HPDE6-E6E7 (cell line): ENCODE measurements at regions not wholly inside any gene's neighbourhood (a gene's known extent, or its start where the extent isn't known, plus 50 kb on each side); places are given as distances from the start of the nearest gene placed in this dataset.

Experiments
- DNase-seq: peaks from one replicate; pipeline ENCODE4 v3.0.0; 2011; ENCODE audit warnings: missing footprints; ENCODE audit errors: extremely low spot score

DNA sequence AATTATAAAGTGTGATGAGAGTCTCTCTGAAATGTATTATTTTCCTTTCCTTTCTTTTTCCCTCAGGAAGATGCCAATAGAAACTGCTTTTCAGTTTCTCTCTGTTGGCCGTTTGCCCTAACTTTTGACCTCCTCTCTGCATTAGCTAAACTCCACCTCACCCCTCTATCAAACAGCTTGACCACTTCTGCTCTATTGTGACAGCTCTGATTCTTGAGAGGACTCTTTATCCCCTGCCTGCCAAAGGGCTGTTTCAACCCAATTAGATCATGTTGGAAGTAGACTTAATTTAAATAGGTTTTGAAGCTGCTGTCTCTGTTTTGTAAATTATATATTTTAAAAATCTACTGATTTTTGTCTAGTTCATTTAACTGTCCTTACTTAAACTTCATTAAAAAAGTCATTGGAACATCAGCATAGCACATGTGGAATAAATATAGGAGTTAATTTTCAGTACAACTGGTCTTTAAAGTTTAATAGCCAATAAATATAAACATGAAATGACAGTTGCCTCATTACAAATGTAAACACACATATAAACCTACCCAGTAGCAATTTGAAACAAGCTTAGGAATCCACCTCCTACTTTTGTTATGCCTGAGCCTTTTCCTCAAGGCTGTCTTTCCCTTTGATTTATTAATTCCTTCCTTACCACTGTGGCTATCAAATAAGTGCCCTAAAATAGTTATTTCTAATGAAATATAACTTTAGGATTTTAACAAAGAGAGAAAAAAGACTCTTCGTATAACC, 152.0 kb downstream of the CHRM3 start:
- DNase-seq, result no peak

DNA sequence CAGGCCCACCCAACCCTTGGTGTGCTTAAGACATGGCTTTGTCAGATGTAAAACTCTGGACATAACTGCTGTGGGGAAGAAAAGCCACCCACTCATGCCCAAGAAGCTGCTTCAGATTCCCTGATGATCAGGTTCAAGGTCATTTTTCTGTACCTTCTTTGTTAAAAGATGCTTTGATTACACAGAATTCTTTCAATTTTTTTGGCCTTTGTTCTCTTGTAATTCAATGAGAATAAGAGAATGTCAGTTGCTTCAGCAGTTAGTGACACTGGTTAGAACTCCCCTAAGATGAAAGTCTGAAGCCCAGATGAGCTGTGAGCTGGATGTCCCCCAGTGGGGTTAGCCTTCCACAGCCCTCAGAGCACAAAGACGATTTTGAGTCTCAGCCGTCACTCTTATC, 152.7 kb downstream of the CHRM3 start:
- no peak for DNase-seq

DNA sequence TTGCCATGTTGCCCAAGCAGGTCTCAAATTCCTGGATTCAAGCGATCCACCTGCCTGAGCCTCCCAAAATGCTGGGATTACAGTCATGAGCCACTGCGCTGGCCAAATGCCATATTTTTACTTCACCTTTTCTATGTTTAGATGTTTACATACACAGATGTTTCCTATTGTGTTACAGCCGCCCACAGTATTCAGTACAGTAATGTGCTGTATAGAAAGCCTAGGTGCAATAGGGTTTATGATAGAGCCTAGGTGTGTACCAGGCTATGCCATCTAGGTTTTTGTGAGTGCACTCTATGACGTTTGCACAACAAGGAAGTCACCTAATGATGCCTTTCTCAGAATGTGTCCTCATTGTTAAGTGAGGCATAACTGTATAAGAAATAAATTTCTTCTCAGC, 153.4 kb downstream of the CHRM3 start:
- no peak for DNase-seq

DNA sequence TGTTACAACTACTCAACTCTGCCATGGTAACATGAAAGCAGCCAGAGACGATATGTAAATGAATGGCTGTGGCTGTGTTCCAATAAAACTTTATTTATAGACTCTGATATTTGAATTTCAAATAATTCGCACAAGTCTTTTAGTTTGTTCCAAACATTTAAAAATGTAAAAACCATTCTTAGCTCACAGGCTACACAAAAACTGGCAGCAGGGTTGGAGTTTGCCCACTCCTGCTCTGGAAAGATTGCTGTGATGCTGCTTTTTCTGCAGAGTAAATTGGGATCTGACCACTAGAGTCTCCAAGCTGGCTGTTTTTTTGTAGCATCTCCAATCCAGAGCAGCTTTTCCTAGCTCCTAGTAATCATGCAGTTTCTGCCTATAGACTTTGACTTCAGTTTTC, 157.5 kb downstream of the CHRM3 start:
- no peak for DNase-seq

DNA sequence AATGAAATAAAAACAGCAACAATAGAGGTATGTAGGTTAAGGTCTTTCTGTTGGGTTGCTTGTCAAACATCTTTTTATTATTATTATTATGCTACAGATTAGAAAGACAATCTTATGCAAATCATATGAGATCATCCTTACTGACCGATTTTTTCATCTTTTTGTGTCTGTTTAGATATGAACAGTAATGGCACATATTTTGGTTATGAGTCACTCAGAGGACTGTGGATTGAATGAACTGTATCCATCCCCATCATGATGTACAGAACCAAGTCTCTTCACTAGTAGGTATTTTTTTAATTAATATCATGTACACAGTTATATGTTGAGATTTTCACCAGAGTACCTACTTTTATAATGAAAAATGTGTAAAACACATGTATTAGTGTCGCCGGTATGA, 159.1 kb downstream of the CHRM3 start:
- DNase-seq, result no peak

DNA sequence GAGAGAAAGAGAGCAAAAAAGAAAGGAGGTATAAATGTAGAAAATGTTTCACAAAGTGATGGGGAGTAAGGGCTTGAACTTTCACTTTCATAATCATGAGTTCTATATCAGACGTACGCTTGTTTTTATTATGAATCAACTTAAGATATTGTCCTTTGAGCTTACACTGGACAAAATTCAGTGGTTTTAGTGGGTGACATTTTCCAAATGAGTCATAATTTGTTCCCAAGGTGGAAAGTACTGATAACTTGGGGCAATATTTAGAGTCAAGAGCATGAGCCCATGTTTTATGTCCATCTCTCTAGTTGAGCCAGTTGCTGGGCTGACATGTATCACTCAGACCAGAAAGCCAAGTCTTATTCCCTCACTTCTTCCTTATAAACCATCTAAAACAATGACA, 161.6 kb downstream of the CHRM3 start:
- no peak for DNase-seq

DNA sequence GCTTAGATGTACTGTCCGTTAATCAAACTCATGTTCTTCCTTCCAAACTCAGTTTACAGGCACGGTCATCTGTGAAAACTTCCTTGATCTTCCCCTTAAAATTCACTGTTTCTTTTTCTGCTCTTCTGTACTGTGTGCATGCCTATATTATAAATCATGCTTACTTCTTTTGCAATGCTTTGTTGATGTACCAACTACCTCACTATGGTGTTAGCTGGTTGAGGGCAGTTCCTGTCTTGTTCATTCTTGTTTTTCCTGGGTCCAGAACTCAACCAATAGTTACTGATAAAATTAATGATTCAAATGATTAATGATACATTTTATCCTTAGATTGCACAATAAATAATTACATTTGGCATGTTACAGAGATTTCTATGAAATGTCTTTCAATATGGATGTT, 163.8 kb downstream of the CHRM3 start:
- DNase-seq, result peak; percentile 33

DNA sequence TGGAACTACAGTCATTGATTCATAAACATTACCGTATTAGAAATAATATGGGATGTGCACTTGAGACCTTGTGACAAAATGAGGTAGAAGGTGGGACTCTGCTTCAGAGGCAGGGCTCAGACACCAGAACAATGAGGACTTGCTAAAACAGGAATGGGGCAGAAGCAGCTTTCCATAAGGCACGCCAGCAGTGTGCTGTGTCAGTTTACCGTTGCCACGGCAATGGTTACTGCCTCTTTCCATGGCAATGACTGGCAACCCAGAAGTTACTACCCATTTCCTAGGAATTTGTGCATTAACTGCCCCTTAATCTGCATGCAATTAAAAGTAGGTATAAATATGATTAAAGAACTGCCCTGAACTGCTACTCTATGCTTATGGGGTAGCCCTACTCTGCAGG, 169.0 kb downstream of the CHRM3 start:
- DNase-seq, result no peak

DNA sequence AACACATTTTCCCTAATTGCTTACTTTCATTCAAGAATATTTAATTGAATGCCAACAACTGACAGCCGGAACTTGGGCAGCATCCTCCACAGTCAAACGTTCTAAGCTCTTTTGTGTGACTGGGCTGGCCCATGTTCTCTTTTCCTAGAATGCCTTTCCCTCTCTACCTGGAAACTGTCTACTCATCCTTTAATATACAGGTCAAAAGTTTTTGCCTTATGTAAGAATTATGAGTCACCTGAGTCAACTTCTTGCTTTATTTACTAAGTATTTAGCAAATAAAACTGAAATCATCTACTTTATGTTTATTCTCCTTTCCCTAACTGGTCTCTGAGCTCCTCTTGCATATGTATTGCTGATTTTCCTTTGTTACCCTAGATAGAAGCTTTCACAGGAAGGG, 172.2 kb downstream of the CHRM3 start:
- no peak for DNase-seq

DNA sequence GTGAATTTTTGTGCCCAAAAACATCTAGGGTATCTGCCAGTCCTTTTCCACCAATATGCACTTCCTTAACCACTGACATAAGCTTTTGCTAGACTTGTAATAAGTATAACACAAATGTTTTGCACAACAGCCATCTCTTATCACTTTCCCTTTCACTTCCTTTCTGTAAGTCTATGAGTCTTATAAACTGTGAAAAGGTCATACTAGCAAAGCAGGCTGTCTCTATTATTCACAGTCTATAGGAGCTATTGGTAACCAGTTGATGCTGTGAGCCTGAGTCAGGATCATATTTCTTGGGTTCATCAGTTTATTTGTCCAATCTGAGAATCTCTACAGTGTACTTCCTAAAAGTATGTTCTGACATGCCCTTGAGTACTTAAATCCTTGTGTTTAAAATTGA, 172.6 kb downstream of the CHRM3 start:
- DNase-seq, result no peak

DNA sequence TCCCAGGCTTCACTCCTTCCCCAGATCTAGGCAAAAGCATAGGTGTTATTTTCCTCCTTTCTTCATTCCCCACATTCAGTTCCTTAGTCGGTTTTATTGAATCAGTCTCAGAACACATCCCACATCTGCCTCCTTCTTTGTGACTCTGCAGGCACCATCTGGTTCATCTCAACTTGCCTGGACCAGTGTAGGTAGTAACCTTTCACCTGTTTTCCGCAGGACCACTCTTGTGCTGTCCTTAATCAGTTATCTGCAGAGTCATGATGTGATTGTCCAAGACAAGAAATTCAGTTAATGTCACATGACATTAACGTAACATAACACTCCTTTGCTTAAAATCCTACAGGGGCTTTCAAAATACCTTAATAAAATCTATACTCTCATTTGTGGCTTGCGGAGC, 174.6 kb downstream of the CHRM3 start:
- DNase-seq, result no peak

DNA sequence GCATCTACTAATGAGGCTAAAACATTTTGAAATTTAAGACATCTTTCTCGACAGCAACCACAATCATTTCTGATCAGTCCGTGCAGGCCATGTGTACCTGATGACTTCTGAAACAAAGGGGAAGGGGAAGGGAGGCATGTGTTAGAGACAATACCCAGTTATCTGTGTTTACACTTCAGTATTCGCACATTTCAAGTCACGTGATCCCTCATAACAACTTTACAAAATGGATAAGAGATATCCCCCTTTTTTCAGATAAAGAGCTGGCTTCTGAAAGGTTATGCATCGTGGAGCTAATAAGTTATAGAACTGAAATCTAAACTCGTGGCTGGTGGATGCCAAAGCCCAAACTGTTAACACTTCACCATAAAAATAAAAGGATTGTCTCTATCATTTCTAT, 175.7 kb downstream of the CHRM3 start:
- no peak for DNase-seq

DNA sequence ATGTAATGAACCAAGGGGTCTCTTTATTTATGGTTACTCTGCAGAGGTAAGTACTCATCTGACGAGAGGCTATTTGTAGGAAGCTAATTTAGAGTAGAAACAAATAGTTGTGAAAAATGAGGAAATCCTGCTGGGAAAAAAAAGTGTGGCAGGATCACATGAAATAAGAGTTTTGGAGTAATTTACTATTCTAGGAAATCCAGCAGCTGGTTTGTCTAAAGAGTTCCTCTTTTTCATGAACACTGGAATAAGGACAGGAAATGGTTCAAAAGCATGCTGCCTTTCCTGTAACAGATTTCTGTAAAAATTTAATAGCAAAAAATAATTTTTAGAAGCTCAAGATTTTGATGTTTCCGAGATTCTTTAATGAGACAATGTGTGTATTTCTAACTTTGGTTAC, 177.3 kb downstream of the CHRM3 start:
- no peak for DNase-seq

DNA sequence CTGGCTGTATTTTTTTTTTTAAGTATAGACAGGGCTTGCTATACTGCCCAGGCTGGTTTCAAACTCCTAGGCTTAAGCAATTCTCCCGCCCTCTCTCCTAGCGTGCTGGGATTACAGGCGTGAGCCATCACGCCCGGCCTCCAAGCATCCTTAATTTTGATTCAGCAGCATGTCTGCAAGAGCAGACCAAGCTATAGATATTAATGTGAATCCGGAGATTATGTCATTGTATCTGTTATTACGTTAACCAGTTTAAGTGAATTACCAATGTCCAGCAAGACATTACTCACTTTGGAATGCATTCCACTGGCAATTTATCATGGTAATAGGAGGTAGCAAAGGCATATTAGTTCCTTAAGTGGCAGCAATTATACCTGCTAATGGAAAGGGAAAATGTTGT, 179.7 kb downstream of the CHRM3 start:
- no peak for DNase-seq

DNA sequence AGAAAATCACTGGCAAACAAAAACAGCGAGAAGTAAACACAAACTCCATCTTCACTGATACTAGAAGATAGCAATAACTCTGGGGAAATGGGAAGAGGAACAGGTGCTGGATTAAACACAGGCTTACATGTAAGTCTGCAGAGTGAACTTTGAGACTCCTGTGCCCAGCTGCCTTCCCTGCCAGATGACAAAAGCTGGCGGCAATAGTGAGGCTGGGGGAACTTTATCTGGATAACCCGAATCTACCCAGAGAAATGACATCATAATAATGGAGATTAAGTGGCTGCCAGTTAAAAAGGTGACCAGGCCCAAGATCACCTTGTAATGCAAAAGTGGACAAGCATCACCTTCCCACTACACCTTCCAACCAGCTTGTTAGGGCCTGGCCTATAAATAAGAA, 184.5 kb downstream of the CHRM3 start:
- DNase-seq, result no peak

DNA sequence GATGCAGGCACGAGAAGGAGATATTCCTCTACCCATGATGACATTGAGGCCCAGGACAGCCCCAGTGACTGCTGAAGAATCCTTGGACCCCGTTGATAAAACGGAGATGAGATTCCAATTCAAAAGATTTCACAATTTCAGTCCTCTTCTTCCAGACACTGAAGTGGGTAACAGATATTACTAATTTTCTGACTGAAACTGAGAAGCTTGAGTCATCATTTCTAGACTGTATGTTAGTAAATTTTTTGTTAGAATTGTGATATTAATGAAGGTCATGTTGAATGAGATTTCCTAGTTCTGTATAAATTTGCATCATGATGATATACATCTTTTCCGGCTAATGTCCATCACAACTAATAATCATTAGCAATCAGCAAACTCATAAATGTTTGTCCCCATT, 185.8 kb downstream of the CHRM3 start:
- no peak for DNase-seq

DNA sequence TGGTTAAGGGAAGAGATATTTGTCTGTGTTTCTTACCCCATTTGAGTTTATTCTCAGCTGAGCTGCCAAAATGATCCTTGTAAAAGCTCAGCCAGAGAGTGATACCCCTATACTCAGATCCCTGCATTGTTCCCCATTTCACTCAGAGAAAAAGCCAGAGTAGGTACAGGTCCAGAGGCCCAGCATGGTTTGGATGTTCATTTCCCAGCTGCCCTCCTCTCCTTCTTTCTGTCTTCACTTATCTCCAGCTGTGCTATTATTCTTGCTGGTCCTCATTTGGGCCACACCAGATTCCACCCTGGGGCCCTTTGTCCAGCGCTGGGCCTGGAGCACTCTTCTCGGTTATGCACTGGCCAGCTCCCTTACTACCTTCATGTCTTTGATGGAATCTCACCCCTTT, 187.7 kb downstream of the CHRM3 start:
- no peak for DNase-seq

DNA sequence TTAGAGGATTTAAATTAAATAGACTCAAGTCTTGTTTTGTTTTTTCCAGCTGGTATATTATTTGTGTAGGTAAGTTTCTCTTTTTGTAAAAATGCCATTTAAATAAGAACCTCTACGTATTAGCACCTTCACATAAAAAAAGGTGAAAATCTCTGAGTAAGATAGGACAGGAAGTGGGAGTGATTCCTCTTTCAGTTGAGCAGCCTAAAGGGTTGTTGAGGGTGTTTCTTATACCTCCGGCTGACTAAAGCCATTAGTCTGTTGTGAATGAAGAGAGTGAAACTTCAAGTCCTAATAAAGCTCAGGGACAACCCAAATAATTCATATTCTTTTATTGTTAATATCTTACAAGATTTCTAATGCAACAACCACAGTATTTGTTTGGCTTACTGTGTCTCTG, 188.7 kb downstream of the CHRM3 start:
- DNase-seq, result no peak

DNA sequence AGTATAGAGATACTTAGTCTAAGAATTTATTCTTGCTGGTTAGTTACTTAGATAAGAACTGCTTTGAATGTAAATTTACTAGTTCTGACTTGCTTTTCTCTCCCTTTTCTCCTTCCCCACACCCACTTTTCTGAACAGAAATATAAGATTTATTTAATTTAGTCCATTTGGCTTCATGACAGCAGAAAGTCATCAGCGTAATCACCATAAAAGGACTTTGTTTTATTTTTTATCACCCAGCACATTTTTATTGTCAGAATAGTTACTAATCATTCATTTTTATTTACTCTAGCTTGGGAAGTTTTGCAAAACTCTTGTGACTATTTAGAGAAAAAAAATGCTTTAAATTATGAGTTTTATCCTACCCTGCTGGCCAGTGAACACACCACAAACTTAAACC, 197.2 kb downstream of the CHRM3 start:
- DNase-seq, result no peak

DNA sequence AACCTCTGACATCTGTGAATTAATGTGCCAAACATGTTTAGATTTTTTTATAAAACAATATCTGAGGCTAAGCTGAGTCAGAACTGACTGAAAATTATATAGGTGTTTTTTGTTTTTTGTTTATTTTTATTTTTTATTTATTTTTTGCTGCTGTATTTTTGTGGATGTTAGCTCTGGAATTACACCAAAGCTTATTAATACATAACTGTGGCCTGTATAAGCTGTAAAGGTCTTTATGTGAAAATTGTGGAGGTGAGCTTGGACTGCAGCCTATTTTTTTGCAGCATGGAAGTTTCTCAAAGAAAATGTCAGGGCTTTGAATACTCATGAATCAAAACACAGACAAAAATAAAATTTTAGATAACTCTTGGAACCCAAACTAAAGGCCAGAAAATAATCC, 199.8 kb downstream of the CHRM3 start:
- DNase-seq, result no peak

DNA sequence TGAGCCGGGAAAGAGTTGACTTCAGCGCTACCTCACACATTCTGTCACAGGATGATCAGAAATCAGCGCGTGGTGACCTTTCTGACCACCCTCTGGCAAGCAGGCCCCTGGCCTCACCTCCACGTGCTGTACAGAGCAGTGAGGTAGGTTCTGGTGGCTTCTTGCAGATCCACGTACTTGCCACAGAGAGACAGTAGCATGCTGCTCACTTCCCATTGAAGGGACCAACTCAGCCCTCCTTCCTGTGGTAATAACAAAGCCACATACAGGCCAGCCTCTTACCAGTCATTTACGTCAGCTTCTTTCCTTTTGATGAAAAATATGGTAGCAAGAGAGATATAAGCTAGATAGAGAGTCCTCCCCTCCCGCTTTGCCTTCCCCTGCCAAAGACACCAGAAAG, 200.7 kb downstream of the CHRM3 start:
- DNase-seq, result no peak

DNA sequence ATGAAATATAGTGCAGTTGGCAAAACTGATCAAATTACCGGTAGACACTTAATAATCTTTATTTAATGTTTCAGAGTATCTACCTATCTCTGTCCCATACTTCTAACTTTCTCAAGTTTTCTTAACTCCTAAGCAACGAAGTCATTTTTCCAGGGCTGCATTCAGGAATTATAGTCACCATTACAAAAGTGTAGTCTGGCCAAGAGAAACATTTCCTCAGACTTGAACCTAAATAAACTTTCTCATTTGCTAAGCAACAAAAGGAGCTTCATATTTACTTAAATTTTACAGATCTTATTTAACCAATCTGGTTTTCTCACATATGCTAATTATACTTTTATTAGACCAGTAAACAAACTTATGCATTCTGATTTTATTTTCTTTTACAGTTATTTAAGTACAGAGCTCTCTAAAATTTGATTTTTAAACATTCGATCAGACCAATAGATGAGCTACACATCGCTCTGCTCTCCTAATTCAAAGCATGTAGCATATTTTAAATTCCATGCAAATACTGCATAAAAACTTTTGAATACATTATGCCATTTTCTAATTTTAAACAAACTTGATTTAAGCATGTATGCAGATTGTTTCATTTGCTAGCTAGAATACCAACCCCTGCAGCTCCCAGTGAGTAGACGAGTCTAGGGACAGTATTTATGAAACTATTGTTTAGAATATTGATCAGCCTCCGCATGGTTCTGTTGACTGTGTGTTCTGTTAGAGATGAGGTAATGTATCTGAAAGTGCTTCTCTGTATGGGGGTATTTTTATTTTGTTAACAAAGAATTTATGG, 201.4 kb downstream of the CHRM3 start:
- DNase-seq, result no peak

DNA sequence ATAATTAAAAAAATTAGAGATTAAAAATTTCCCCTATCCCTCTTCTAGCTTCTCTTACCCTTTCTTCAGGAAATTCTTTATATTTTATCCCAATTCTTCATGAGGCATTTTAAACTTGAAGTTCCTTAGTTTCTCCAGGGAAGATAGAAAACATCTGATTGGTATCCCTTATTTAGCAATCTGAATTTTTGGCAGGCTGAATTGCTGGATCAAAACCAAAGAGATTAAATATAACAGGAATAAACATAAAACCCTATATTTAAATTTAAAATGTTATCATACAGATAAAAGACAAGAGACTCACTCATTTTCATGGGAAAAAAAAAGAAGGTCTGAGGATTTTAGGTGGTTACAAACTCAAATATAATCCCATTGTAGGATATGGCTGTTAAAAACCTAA, 204.2 kb downstream of the CHRM3 start:
- no peak for DNase-seq

DNA sequence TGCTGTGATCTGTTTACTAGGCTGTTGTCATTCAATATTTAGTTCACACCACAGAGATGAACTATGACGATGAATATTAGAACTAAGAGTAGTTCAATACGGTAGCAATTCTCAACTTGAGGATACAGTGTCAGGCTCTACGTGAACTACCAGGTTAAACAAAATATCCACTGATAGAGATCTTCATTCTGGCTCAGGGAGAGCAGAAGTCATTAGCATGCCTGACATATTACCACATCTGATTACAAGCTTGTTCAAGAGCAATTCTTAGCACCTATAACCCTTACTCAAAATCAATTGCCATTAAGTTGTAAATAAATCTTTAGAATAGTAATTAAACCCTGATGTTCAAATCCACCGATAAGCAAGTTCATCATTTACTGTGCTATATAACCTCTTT, 207.2 kb downstream of the CHRM3 start:
- DNase-seq, result no peak
